ENCODE measurements at regions not wholly inside any gene's neighbourhood (a gene's known extent, or its start where the extent isn't known, plus 50 kb on each side); places are given as distances from the start of the nearest gene placed in this dataset.

GRCh38 chr7:131147604-131148003 is 180.1 kb upstream of the MKLN1 start:
- Mint-ChIP-seq H3K4me1 (peaks cover 2% of the 10 kb centered on the region), H3K4me3 (no peak overlapping the region), H3K27ac (no peak overlapping the region), H3K9me3 (peaks cover 0 to 4% (median 3%) of the 10 kb centered on the region in 7 donors), H3K36me3 (no peaks in the 10 kb centered on the region), H3K27me3 (ENCODE audit: low read depth in 3 of 3) (peaks cover 4 to 9% (median 8%) of the 10 kb centered on the region in 3 donors)
- Histone ChIP-seq H4K20me1 (ENCODE audit: insufficient read depth, low read length) (no peaks in the 10 kb centered on the region), H3K79me2 (ENCODE audit: insufficient read depth, low read length) (no peaks in the 10 kb centered on the region), H3K36me3 (replicated peaks in 1 of 2; ENCODE audit: control insufficient read depth in 1 of 2, insufficient read depth in 2 of 2, low read length in 2 of 2) (no peaks in the 10 kb centered on the region), H3K27me3 (ENCODE audit: control insufficient read depth in 2 of 2, insufficient read depth in 2 of 2, low read length in 2 of 2) (peaks cover 0 to 2% of the 10 kb centered on the region in 2 donors), H3K27ac (ENCODE audit: low read depth in 1 of 2, low read length in 2 of 2) (no peak overlapping the region), H2AFZ (ENCODE audit: insufficient read depth, low read depth, low read length, poor library complexity, severe bottlenecking) (no peak overlapping the region), H3K4me3 (replicated peaks in 1 of 3; ENCODE audit: low read depth in 2 of 3, low read length in 3 of 3) (no peak overlapping the region), H3K4me2 (replicated peaks; ENCODE audit: extremely low read depth, low read length, poor library complexity, severe bottlenecking) (no peak overlapping the region), H3K9ac (ENCODE audit: insufficient read depth, low read length, poor library complexity, severe bottlenecking) (no peak overlapping the region), H3K4me1 (ENCODE audit: control insufficient read depth in 1 of 2, insufficient read depth in 2 of 2, low read length in 2 of 2) (no peaks in the 10 kb centered on the region), H3K9me3 (replicated peaks in 1 of 2; ENCODE audit: control insufficient read depth in 1 of 2, insufficient read depth in 1 of 2, low read length in 2 of 2) (no peaks in the 10 kb centered on the region)
- no peak for DNase-seq
- intact Hi-C loops (cut with micrococcal nuclease), result no loop called here
- TF ChIP-seq CTCF (IDR thresholded peaks at IDR 0.05), result no peak

GRCh38 chr7:131148258-131148657 is 179.4 kb upstream of the MKLN1 start:
- no peaks in the 10 kb centered on the region for H3K79me2 ChIP-seq (ENCODE audit: insufficient read depth, low read length)
- H3K9me3 ChIP-seq (replicated peaks in 1 of 2; ENCODE audit: control insufficient read depth in 1 of 2, insufficient read depth in 1 of 2, low read length in 2 of 2), result no peaks in the 10 kb centered on the region
- no peaks in the 10 kb centered on the region for H3K4me1 ChIP-seq (ENCODE audit: control insufficient read depth in 1 of 2, insufficient read depth in 2 of 2, low read length in 2 of 2)
- no peak for DNase-seq
- no peak overlapping the region for H3K27ac Mint-ChIP-seq
- H4K20me1 ChIP-seq (ENCODE audit: insufficient read depth, low read length), result no peaks in the 10 kb centered on the region
- TF ChIP-seq CTCF (IDR thresholded peaks at IDR 0.05), result no peak
- no peak overlapping the region for H3K27ac ChIP-seq (ENCODE audit: low read depth in 1 of 2, low read length in 2 of 2)
- no peak overlapping the region for H3K4me3 Mint-ChIP-seq
- H3K9ac ChIP-seq (ENCODE audit: insufficient read depth, low read length, poor library complexity, severe bottlenecking), result no peak overlapping the region
- intact Hi-C loops (cut with micrococcal nuclease), result no loop called here
- no peak overlapping the region for H3K4me2 ChIP-seq (replicated peaks; ENCODE audit: extremely low read depth, low read length, poor library complexity, severe bottlenecking)
- H3K4me3 ChIP-seq (replicated peaks in 1 of 3; ENCODE audit: low read depth in 2 of 3, low read length in 3 of 3), result no peak overlapping the region
- H3K36me3 Mint-ChIP-seq, result no peaks in the 10 kb centered on the region
- peaks cover 0 to 4% (median 2%) of the 10 kb centered on the region in 7 donors for H3K9me3 Mint-ChIP-seq
- H3K4me1 Mint-ChIP-seq, result peaks cover 2% of the 10 kb centered on the region
- WGBS (ENCODE audit: insufficient coverage), result 100% methylated on average over 2 of the region's 4 CpGs
- no peaks in the 10 kb centered on the region for H3K36me3 ChIP-seq (replicated peaks in 1 of 2; ENCODE audit: control insufficient read depth in 1 of 2, insufficient read depth in 2 of 2, low read length in 2 of 2)
- peaks cover 0 to 2% of the 10 kb centered on the region in 2 donors for H3K27me3 ChIP-seq (ENCODE audit: control insufficient read depth in 2 of 2, insufficient read depth in 2 of 2, low read length in 2 of 2)
- peaks cover 4 to 8% (median 8%) of the 10 kb centered on the region in 3 donors for H3K27me3 Mint-ChIP-seq (ENCODE audit: low read depth in 3 of 3)
- H2AFZ ChIP-seq (ENCODE audit: insufficient read depth, low read depth, low read length, poor library complexity, severe bottlenecking), result no peak overlapping the region

Measured in CD14-positive monocyte (primary cell).